Lung microvascular endothelial cell (primary cell): ENCODE measurements at regions not wholly inside any gene's neighbourhood (a gene's known extent, or its start where the extent isn't known, plus 50 kb on each side); places are given as distances from the start of the nearest gene placed in this dataset.
"Not testable (repeated sequence)": the region's sequence is repeated elsewhere in the genome, so short reads cannot be mapped to it uniquely, and the experiment has no call there.

Experiments
- DNase-seq, 2 donors: peaks; one replicate each; pipeline versions ENCODE4 v3.0.0 to v3.0.0-alpha.2; 2010; ENCODE audit warnings: low read depth in 2 of 2

DNA sequence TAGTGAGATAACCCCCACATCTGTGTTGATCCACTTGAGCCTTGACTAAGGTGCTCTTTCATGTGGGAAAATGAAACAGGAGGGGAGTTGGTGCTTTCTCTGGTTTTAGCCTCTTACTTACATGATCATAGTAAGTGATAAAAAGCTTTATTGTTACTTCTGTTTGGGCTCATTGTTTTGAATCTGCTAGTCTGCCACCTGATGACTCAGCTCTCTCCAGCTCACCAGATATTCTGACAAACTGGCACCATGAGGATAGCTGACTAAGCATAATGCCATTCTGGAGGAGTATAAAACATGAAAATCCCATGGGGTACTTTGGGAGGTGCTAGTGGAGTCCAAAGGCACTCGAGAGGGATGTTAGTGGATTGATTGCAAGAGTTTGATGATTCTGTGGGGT lies 824.0 kb downstream of the RAPGEF2 start:
- no peak for DNase-seq

DNA sequence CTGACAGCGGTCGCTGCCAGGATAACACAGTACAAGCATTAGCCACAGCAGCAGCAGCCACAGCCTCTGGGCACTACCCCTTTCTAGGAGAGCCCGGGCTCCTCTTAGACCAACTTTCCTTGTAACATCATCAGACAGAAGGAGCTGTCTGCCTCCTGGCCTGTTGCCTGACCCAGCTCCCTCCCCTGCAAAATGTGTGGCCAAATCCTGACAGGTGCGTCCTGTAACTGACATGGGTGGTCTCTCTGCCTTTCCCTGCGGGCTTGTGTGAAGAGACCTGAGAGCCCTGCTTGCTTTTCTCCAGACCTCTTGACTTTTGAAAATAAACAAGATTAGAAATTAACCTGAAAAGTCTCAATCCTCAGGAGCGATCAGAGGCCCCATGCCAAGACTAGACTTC lies 824.9 kb downstream of the RAPGEF2 start:
- DNase-seq, result no peak

DNA sequence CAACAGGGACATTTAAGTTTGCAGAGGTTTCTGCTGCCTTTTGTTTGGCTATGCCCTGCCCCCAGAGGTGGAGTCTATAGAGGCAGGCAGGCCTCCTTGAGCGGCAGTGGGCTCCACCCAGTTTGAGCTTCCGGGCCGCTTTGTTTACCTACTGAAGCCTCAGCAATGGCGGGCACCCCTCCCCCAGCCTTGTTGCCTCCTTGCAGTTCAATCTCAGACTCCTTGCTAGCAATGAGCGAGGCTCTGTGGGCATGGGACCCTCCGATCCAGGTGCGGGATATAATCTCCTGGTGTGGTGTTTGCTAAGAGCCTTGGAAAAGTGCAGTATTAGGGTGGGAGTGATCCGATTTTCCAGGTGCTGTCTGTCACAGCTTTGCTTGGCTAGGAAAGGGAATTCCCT lies 831.7 kb downstream of the RAPGEF2 start:
- DNase-seq, result not testable (repeated sequence)

DNA sequence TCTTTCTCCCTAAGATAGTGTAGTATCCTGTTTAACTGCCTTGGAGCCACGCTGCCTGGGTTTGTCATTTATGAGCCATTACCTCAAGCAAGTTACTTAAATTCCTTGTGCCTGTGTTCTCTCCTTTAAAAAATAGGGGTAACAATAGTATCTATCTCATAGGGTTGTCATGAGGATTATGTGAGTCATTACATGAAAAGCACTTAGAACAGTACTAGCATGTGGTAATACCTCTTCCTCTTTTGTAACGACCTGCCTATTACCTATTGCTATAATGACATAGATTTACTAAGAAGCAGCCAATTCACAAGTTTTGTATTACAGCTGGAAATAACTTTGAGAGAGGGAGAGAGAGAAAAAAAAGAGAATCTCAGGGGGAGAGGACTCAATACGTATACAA lies 834.7 kb downstream of the RAPGEF2 start:
- no peak for DNase-seq

DNA sequence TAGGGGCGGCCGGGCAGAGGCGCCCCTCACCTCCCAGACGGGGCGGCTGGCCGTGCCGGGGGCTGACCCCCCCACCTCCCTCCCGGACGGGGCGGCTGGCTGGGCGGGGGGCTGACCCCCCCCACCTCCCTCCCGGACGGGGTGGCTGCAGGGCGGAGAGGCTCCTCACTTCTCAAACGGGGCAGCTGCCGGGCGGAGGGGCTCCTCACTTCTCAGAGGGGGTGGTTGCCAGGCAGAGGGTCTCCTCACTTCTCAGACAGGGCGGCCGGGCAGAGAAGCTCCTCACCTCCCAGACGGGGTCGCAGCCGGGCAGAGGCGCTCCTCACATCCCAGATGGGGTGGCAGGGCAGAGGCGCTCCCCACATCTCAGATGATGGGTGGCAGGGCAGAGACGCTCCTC lies 836.8 kb downstream of the RAPGEF2 start:
- not testable (repeated sequence) for DNase-seq

DNA sequence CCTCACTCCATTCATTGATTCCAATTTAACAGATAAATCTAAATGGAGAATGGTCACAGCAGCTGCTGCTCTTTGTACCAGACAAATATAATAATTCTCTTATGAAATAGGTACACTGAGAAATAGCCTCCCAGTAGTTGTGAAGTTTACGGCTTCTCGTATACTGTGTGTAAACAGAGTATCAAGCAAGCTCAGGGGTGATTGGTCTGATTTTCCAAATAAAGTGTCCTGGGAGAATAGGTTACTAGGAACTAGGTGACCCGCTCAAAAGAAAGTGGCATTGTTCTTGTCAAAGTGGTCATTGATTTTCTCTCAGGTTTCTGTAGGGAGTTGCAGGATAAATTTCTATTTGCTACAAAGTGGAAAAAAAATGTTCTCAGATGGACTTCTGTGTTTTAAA lies 838.2 kb downstream of the RAPGEF2 start:
- DNase-seq, result no peak

DNA sequence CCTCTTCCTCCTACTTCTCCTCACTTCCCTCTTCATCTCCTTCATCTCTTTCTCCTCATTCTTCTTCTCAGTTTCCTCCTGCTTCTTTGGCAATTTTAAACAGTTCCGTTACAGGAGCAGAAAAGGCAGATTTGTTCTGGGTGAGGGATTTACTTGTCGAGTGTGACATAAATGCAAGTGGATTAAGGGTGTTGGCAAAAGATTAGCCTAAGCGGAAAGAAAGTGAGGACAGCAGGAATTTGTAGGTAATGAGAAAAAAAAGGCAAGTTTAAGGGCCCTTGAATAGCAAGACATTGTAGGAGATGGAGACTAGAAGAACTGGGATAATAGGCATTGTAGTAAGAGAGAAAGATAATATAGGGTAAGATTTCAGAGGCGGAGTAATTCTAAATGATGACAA lies 841.6 kb downstream of the RAPGEF2 start:
- DNase-seq, result no peak

DNA sequence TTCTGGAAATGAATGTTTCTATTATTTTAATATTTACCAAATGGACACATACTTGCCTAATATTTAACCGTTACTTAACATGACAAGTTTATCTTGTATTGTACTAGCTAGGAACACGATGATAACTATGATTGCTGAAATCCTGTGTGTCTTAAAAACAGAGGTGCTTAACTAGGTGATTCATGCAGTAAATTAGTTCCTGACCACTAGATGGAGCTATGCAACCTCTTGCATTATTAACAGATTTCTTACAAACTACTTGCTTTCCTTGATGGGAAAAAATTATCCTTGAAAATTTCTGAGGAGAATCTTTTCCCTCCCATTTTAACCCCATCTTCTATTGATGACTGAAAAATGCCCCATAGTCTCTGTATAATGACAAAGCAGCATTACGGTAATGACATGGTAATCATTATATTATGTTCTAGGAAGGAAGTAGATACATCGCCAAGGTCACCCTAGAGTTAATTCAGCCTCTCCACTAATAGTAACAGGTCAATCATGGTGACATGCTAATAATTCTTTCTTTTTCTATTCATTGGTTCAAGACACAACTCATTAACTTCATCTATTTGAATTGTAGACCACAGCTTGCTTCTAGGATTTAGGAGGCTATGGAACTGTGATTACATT lies 844.2 kb downstream of the RAPGEF2 start:
- peak; percentile 52 to 62 for DNase-seq

DNA sequence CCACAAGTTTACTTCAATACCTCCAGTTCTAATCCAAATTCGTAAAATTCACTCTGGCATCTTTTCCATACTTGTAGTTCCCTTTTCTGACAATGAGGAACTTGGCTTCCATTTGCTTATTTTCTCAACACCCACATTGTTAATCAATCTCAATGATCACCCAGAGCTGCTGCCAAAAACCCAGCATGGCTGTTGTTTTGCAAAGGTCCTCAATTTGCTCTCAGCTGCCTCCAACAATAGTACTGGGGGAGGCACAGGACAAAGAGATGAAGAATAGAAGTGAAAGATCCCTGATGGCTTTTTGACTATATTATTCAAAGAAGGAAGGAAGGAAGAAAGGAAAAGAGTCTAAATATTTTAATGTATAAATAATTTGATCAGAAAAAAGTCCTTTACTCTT lies 847.8 kb downstream of the RAPGEF2 start:
- no peak for DNase-seq

DNA sequence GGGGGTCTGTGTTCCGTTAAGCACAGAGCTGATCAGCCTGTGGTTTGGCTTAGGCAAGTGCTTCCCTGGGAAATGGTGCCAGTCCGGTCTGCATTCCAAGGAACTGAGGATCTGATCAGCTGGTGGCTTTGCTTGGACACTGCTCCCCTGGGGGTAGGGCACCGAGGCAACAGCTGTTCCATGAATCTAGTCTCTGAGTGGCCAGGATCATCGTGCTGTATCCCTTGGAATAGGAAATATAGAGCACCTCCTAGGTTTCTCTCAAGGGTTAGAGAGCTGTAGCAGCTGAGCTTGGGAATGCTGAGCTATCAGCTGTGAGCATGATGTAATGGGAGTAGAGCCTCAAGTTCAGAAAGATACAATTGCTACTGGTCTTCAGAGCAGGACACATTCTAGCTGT lies 863.9 kb downstream of the RAPGEF2 start:
- DNase-seq, result no peak

DNA sequence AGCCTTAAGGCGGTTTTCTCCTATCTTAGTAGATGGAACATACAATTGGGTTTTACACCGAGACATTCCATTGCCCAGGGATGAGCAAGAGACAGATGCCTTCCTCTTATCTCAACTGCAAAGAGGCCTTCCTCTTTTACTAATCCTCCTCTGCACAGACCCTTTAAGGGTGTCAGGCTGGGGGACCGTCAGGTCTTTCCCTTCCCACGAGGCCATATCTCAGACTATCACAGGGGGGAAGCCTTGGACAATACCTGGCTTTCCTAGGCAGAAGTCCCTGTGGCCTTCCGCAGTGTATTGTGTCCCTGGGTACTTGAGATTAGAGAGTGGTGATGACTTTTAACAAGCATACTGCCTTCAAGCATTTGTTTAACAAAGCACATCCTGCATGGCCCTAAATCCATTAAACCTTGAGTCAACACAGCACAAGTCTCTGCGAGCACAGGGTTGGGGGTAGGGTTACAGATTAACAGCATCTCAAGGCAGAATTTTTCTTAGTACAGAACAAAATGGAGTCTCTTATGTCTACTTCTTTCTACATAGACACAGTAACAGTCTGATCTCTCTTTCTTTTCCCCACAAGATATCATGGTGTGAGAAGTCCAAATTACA lies 874.1 kb downstream of the RAPGEF2 start:
- not testable (repeated sequence) for DNase-seq

DNA sequence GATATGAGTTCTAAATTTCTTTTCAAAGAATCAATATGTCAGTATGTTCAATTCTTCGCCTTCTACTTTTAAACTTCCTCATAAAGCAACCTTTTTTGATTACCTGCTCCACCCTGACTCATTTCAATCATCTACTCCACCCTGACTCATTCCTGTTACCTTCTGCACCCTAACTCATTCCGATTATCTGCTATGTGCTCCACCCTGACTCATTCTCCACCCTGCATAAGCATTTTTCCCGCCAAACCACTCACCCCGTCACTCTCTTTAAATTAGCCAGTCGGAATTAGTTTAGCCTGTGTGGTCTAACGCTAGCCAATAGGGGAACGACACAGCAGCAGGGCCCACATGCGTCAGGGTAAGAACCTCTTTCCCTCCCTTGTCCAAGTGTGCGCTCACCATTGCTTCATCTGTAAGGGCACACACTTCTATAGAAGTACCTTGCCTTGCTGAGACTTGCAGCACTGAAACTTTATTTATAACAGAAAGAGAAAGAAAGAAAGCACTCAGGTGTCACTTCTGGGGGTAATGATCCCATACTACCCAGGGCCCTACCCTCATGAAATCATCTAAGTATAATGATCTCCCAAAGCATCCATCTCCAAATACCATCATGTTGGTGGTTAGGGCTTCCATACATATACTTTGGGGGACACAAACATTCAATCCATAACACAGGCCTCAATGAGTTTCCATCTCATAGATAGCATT lies 875.2 kb downstream of the RAPGEF2 start:
- DNase-seq, result no peak

DNA sequence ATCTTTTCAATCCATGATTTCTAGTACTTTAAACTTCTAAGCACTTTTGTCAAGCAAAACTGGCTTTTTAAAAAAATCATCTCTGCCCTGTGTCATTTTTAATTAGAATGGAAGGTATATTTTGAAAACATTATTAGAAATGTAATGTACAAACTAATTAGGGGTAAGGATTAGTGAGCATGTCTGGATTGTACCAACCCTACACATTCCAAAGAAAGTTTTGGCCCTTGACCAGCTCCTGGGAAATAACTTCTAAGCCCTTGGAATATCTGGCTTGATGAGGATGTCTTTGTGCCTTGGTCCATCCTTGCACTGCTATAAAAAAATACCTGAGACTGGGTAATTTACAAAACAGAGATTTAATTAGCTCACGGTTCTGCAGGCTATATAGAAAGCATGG lies 876.5 kb downstream of the RAPGEF2 start:
- DNase-seq, result no peak

DNA sequence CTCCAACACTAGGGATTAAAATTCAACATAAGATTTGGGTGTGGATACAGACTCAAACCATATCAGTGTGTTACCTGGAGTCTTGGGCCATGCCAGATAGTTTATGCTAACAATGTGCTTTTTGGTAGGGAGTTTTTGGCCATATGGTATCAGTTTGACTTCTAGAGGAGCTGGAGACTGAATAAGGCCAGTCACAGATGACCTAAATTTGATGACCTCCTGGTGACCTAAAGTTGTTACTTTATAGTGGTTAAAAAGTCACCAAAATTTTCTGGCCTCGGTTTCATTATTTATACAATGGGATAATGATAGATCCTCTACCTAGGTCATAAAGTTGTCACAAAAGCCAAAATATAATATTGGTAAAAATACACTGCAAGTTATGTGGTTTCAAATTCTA lies 877.1 kb downstream of the RAPGEF2 start:
- DNase-seq, result no peak

DNA sequence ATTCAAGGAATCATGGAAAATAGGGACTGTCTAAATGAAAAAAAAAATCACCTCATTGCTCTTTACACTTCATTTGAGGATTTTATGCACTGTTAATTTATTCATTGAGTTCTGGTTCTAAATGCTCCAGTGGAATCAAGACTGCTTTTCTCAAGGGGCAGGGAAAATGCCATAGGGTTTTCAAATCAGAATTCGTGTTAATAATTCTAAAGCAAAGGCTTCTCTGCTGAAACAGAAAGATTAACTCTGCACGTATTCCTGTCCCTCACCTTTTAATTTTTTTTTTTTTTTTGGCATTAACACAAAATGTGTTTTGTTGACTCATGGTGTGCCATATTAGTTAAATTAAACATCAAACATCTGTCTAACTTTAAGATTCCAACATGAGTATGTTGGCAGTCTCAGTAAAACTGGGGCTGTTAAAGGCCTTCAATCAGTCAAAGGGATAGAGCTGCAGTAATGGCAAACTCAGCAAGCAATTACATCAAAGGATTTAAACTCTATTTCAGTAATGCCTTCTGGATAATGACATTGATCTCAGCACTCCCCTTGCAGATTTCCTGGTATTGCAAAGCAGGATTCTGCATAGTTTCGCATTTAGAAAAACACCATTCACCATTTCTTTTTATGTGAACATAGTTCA lies 878.1 kb downstream of the RAPGEF2 start:
- DNase-seq, result no peak

DNA sequence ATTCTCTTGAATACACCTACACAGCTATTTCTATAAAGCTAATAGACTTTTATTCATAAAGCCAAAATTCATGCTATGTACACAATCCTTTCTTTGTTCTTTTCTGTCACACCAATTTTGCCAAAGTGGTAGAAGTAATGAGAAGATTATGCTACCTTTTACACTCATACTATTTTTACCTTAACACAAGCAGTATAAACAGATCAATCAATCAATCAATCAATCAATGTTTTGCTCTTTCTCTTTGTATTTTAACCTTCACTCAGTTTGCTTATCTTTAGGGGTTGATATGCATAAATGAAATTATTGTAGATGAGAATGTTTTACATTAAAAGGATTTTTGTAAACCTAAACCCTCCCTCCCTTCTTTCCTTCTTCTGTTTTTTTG lies 878.6 kb downstream of the RAPGEF2 start:
- DNase-seq, result no peak

DNA sequence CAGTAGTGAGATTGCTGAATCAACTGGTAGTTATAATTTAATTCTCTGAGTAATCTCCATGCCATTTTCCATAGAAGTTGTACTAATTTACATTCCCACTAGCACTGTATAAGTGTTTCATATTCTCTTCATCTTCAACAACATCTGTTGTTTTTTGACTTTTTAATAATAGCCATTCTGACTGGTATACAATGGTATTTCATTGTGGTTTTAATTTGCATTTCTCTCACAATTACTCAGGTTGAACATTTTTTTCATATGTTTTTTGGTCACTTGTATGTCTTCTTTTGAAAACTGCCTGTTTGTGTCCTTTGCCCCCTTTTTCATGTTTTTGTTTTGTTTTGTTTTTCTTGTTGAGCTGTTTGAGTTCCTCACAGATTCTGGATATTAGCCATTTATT lies 880.2 kb downstream of the RAPGEF2 start:
- DNase-seq, result no peak

DNA sequence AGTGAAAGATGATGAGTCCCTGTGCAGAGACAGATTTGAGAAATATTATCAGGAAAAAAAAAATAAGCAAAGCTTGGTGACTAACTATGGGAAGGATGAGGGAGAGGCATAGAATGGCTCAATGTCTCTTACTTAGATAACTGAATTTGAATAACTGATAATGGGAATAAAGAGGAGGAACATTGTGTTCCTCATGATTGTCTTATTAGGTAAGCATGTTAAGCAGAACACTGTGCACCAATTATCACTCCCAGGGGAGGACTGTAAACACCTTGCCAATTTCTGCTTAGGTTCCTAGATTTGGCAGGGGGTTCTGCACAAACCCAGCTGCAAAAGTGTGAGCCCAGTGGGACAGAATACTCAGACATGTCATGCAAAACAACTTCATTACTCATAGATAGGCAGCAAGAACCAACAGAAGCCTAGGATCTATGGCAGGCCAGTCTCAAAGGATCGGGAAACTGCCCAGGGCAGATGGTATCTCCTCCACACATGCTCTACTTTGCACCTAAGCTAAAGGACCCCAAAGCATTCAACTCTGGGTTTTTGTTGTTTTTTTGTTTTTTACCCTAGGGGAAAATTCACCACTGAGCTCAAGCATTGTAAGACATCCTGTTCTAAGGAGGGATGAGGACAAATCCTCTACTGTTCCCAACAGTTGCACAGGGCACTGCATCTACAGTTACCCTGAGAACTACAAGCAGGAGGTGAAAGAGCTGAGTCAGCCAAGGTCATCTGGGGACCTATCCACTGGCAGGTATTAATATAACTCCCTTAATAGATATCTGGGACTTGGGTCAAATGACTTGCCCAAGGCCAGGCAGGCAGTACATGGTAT lies 907.0 kb downstream of the RAPGEF2 start:
- no peak for DNase-seq

DNA sequence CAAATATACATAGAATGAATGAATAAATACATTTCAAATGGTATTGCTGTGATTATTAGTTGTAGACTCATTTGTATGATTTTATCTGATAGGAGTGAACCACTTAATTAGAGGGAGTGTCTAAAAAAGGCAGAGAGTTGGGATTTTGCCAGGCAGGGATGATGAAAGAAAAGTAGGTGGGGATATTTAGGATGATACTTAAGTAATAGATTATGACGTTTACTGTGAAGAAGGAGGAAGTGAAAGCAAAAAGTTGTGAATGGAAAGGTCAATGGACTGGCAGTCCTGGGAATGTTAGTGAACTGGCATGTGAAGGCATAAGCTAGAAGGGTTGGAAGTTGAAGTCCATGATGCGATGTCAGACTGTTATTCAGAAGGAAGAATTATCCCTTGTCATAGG lies 917.1 kb downstream of the RAPGEF2 start:
- DNase-seq, result no peak

DNA sequence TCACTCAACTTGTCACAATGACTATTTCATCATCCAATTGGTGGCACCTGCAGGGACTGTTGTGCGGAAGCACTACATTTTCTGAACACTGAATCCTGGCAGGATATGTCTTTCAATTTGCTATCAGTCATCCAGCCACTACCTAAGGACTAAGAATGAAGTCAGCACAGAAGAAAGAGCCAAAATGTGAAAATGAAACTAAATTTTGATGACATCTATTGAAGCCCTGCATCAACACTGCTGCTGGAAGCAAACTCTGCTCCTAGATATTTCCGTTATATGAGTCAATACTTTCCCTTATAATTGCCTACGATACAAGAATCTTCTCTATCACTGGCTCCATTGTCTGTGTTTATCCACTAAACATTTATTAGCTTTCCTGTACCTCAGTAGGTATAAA lies 917.9 kb downstream of the RAPGEF2 start:
- no peak for DNase-seq

DNA sequence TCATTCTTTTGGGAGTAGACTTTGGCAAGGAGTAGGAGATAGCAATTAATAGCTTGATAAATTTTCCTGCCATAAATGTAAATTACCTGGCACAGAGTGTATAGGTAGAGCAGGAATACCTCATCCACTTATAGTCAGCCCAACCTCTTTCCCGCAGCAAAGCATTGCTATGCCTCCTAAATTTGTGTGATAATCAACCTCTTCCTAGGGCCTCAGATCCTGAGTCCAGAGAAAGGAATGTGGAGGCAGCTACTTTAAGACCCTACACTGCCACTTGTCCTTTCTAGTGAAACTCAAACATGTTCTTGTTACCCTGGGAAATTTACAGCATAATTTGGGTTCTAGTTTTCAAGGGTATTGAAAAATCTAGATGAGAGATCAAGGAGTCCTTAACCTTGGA lies 919.0 kb downstream of the RAPGEF2 start:
- no peak for DNase-seq

DNA sequence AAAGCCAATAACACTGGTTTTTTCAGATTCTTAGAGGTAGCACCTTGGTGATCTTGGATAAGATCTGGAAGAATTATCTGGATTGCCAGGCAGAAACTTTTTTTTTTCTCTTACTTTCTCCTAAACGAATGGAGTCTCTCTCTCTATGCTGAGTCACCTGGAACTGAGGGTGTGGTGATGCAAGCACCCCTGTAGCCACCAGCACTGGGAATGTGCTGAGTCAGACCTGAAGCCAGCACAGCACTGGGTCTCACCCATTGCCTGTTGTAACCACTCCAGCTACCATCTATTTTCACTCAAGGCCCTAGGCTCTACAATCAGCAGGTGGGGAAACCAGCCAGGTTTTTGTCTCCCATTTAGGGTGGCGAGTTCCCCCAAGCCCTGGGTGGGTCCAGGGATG lies 923.8 kb downstream of the RAPGEF2 start:
- no peak for DNase-seq
